Neural progenitor cell (in vitro differentiated cells): ENCODE measurements at regions not wholly inside any gene's neighbourhood (a gene's known extent, or its start where the extent isn't known, plus 50 kb on each side); places are given as distances from the start of the nearest gene placed in this dataset.

ENCODE experiments used
- EZH2 ChIP-seq: fragments of 200-600 bp; sonication (generic); IDR thresholded peaks from 2 replicates; pipeline ENCODE4 v1.6.1; 2017; ENCODE audit warnings: antibody characterized with exemption, mild to moderate bottlenecking, moderate library complexity
- EZH2phosphoT487 ChIP-seq: fragments of 200-600 bp; sonication (generic); IDR thresholded peaks from 2 replicates; pipeline ENCODE4 v1.6.1; 2017; ENCODE audit warnings: antibody characterized with exemption
- TF ChIP-seq, protein P1 (sequence below): fragments of 200-600 bp; sonication (generic); IDR thresholded peaks from 2 replicates; pipeline ENCODE4 v1.5.1; 2017; ENCODE audit warnings: antibody characterized with exemption, mild to moderate bottlenecking

DNA sequence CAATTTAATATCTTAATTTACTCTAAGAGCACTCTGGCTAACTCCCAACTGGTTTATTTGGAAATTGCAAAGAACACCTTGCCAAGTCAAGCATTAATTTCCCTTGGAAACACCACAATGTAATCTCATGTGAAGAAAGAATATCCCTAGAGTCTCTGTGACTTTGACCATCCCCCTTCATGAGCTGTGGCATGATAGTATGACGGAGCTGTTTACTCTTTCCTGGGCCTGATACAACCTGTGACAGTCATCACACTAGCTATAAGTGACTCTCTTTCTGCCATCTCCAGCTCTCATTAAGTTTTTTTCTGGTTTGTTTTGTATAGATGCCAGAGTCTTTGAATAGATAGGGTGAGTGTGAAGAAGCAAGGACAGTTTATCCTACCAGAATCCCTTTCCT lies 470.3 kb upstream of the JARID2 start:
- TF ChIP-seq, protein P1, sequence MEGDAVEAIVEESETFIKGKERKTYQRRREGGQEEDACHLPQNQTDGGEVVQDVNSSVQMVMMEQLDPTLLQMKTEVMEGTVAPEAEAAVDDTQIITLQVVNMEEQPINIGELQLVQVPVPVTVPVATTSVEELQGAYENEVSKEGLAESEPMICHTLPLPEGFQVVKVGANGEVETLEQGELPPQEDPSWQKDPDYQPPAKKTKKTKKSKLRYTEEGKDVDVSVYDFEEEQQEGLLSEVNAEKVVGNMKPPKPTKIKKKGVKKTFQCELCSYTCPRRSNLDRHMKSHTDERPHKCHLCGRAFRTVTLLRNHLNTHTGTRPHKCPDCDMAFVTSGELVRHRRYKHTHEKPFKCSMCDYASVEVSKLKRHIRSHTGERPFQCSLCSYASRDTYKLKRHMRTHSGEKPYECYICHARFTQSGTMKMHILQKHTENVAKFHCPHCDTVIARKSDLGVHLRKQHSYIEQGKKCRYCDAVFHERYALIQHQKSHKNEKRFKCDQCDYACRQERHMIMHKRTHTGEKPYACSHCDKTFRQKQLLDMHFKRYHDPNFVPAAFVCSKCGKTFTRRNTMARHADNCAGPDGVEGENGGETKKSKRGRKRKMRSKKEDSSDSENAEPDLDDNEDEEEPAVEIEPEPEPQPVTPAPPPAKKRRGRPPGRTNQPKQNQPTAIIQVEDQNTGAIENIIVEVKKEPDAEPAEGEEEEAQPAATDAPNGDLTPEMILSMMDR: no peak
- TF ChIP-seq EZH2 (no peak), EZH2phosphoT487 (no peak)
